ENCODE measurements at regions not wholly inside any gene's neighbourhood (a gene's known extent, or its start where the extent isn't known, plus 50 kb on each side); places are given as distances from the start of the nearest gene placed in this dataset.

DNA sequence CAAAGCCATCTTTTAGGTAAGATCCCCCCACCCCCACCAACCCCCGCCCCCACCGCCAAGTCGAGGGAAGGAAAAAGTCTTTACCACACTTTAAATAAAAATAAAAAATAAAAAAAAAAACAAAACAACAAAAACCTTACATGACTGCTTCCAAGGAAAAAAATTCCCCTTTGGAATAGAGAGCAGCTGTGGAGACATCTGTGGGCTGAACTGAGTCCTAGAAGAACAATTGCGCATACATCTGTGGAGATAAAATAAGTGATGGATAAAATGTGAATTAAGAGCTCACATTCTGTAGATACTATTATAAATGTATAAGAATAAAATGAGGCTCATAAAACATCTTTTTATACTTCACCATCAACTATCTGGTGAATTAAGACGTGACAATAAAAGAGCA lies 601.7 kb upstream of the AGTR1 start (continued):
- TF ChIP-seq, protein P1, sequence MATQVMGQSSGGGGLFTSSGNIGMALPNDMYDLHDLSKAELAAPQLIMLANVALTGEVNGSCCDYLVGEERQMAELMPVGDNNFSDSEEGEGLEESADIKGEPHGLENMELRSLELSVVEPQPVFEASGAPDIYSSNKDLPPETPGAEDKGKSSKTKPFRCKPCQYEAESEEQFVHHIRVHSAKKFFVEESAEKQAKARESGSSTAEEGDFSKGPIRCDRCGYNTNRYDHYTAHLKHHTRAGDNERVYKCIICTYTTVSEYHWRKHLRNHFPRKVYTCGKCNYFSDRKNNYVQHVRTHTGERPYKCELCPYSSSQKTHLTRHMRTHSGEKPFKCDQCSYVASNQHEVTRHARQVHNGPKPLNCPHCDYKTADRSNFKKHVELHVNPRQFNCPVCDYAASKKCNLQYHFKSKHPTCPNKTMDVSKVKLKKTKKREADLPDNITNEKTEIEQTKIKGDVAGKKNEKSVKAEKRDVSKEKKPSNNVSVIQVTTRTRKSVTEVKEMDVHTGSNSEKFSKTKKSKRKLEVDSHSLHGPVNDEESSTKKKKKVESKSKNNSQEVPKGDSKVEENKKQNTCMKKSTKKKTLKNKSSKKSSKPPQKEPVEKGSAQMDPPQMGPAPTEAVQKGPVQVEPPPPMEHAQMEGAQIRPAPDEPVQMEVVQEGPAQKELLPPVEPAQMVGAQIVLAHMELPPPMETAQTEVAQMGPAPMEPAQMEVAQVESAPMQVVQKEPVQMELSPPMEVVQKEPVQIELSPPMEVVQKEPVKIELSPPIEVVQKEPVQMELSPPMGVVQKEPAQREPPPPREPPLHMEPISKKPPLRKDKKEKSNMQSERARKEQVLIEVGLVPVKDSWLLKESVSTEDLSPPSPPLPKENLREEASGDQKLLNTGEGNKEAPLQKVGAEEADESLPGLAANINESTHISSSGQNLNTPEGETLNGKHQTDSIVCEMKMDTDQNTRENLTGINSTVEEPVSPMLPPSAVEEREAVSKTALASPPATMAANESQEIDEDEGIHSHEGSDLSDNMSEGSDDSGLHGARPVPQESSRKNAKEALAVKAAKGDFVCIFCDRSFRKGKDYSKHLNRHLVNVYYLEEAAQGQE (IDR thresholded peaks at IDR 0.05; ENCODE audit: unreplicated experiment): no peak
- TF ChIP-seq, protein P2, sequence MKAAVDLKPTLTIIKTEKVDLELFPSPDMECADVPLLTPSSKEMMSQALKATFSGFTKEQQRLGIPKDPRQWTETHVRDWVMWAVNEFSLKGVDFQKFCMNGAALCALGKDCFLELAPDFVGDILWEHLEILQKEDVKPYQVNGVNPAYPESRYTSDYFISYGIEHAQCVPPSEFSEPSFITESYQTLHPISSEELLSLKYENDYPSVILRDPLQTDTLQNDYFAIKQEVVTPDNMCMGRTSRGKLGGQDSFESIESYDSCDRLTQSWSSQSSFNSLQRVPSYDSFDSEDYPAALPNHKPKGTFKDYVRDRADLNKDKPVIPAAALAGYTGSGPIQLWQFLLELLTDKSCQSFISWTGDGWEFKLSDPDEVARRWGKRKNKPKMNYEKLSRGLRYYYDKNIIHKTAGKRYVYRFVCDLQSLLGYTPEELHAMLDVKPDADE (IDR thresholded peaks at IDR 0.05): no peak
- TF ChIP-seq, protein P3, sequence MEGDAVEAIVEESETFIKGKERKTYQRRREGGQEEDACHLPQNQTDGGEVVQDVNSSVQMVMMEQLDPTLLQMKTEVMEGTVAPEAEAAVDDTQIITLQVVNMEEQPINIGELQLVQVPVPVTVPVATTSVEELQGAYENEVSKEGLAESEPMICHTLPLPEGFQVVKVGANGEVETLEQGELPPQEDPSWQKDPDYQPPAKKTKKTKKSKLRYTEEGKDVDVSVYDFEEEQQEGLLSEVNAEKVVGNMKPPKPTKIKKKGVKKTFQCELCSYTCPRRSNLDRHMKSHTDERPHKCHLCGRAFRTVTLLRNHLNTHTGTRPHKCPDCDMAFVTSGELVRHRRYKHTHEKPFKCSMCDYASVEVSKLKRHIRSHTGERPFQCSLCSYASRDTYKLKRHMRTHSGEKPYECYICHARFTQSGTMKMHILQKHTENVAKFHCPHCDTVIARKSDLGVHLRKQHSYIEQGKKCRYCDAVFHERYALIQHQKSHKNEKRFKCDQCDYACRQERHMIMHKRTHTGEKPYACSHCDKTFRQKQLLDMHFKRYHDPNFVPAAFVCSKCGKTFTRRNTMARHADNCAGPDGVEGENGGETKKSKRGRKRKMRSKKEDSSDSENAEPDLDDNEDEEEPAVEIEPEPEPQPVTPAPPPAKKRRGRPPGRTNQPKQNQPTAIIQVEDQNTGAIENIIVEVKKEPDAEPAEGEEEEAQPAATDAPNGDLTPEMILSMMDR (conservative IDR thresholded peaks at IDR 0.05; ENCODE audit: low read depth in 2 of 2): no peak
- TF ChIP-seq CREB1 (CRISPR knock-in tag; IDR thresholded peaks at IDR 0.05; ENCODE audit: low read depth): no peak
- no peak for TF ChIP-seq POLR2AphosphoS5 (IDR thresholded peaks at IDR 0.05; ENCODE audit: low read depth)
- TF ChIP-seq EZH2 (IDR thresholded peaks at IDR 0.05; ENCODE audit: low read depth, unreplicated experiment): no peak
- no peak for TF ChIP-seq STAT1 (IDR thresholded peaks at IDR 0.05; ENCODE audit: unreplicated experiment)
- no peak for TF ChIP-seq NANOG (IDR thresholded peaks at IDR 0.05; ENCODE audit: borderline replicate concordance)

DNA sequence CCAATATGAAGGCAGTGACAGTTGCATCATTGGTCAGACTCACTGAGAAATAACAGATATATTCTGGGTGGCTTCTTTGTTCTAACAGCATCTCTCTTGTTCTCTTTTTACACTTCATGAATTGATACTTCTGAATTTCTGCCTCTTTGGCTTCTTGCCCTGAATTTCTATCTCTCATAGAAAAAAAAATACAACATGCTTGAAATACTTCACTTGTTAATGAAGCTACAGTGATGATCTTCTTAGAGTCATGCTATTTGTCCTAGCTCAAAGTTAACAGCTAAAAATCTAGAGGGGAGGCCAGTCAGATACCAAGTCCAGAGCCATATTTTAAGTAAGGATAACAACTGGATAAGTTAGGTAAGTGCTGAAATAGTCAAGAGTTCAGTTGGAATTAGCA lies 597.2 kb upstream of the AGTR1 start:
- H3F3A ChIP-seq (replicated peaks; ENCODE audit: low read depth): no peaks in the 10 kb centered on the region
- 0 out of 2 replicates have a peak overlapping the region, but pooled peaks have one; percentile 54 for H2AFZ ChIP-seq
- no peak overlapping the region for H3K4me3 ChIP-seq
- no peaks in the 10 kb centered on the region for H3K79me2 ChIP-seq (replicated peaks; ENCODE audit: insufficient read depth)
- Mint-ChIP-seq H3K27me3 (ENCODE audit: insufficient read depth, low read depth, poor library complexity) (peaks cover 3% of the 10 kb centered on the region), H3K9me3 (no peaks in the 10 kb centered on the region), H3K4me1 (peaks cover 21% of the 10 kb centered on the region), H3K4me3 (no peak overlapping the region), H3K27ac (no peak overlapping the region), H3K36me3 (ENCODE audit: low read depth) (peaks cover 4% of the 10 kb centered on the region; the same call in 1 of the 3 replicates)
- H3K27ac ChIP-seq (ENCODE audit: low read depth): no peak overlapping the region
- H3K27me3 ChIP-seq (ENCODE audit: insufficient read depth): no peaks in the 10 kb centered on the region
- H3K4me1 ChIP-seq (ENCODE audit: insufficient read depth): peaks cover 13% of the 10 kb centered on the region
- H3K9me2 ChIP-seq (ENCODE audit: insufficient read depth): peaks cover 4% of the 10 kb centered on the region; the same call in 1 of the 2 replicates
- no peaks in the 10 kb centered on the region for H3K36me3 ChIP-seq (ENCODE audit: insufficient read depth)
- ATAC-seq (no peak), DNase-seq (ENCODE audit: low spot score) (no peak)
- no peak overlapping the region for H3K4me2 ChIP-seq
- no peaks in the 10 kb centered on the region for H4K20me1 ChIP-seq (replicated peaks; ENCODE audit: insufficient read depth)
- TF ChIP-seq, protein P4, sequence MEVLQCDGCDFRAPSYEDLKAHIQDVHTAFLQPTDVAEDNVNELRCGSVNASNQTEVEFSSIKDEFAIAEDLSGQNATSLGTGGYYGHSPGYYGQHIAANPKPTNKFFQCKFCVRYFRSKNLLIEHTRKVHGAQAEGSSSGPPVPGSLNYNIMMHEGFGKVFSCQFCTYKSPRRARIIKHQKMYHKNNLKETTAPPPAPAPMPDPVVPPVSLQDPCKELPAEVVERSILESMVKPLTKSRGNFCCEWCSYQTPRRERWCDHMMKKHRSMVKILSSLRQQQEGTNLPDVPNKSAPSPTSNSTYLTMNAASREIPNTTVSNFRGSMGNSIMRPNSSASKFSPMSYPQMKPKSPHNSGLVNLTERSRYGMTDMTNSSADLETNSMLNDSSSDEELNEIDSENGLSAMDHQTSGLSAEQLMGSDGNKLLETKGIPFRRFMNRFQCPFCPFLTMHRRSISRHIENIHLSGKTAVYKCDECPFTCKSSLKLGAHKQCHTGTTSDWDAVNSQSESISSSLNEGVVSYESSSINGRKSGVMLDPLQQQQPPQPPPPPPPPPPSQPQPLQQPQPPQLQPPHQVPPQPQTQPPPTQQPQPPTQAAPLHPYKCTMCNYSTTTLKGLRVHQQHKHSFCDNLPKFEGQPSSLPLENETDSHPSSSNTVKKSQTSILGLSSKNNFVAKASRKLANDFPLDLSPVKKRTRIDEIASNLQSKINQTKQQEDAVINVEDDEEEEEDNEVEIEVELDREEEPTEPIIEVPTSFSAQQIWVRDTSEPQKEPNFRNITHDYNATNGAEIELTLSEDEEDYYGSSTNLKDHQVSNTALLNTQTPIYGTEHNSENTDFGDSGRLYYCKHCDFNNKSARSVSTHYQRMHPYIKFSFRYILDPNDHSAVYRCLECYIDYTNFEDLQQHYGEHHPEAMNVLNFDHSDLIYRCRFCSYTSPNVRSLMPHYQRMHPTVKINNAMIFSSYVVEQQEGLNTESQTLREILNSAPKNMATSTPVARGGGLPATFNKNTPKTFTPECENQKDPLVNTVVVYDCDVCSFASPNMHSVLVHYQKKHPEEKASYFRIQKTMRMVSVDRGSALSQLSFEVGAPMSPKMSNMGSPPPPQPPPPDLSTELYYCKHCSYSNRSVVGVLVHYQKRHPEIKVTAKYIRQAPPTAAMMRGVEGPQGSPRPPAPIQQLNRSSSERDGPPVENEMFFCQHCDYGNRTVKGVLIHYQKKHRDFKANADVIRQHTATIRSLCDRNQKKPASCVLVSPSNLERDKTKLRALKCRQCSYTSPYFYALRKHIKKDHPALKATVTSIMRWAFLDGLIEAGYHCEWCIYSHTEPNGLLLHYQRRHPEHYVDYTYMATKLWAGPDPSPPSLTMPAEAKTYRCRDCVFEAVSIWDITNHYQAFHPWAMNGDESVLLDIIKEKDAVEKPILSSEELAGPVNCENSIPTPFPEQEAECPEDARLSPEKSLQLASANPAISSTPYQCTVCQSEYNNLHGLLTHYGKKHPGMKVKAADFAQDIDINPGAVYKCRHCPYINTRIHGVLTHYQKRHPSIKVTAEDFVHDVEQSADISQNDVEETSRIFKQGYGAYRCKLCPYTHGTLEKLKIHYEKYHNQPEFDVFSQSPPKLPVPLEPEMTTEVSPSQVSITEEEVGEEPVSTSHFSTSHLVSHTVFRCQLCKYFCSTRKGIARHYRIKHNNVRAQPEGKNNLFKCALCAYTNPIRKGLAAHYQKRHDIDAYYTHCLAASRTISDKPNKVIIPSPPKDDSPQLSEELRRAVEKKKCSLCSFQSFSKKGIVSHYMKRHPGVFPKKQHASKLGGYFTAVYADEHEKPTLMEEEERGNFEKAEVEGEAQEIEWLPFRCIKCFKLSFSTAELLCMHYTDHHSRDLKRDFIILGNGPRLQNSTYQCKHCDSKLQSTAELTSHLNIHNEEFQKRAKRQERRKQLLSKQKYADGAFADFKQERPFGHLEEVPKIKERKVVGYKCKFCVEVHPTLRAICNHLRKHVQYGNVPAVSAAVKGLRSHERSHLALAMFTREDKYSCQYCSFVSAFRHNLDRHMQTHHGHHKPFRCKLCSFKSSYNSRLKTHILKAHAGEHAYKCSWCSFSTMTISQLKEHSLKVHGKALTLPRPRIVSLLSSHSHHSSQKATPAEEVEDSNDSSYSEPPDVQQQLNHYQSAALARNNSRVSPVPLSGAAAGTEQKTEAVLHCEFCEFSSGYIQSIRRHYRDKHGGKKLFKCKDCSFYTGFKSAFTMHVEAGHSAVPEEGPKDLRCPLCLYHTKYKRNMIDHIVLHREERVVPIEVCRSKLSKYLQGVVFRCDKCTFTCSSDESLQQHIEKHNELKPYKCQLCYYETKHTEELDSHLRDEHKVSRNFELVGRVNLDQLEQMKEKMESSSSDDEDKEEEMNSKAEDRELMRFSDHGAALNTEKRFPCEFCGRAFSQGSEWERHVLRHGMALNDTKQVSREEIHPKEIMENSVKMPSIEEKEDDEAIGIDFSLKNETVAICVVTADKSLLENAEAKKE (CRISPR knock-in tag; IDR thresholded peaks at IDR 0.05): no peak
- TF ChIP-seq EZH2 (IDR thresholded peaks at IDR 0.05; ENCODE audit: low read depth, unreplicated experiment): no peak
- no peak for TF ChIP-seq EZH2phosphoT487 (IDR thresholded peaks at IDR 0.05; ENCODE audit: unreplicated experiment)
- TF ChIP-seq ZNF114 (CRISPR knock-in tag; IDR thresholded peaks at IDR 0.05): no peak
- TF ChIP-seq, protein P2 (IDR thresholded peaks at IDR 0.05): no peak
- no peak for TF ChIP-seq POLR2AphosphoS5 (IDR thresholded peaks at IDR 0.05; ENCODE audit: low read depth)
- no peak for TF ChIP-seq ZNF331 (CRISPR knock-in tag; IDR thresholded peaks at IDR 0.05; ENCODE audit: low read depth)

All from GM23338 (cell line).